GM19455 (cell line): ENCODE measurements at regions not wholly inside any gene's neighbourhood (a gene's known extent, or its start where the extent isn't known, plus 50 kb on each side); places are given as distances from the start of the nearest gene placed in this dataset.

Experiments used
- ATAC-seq: cut with Tn5 transposase; IDR thresholded peaks from one replicate; pipeline ENCODE4 v1.9.1; 2021; ENCODE audit not compliant: unreplicated experiment

DNA sequence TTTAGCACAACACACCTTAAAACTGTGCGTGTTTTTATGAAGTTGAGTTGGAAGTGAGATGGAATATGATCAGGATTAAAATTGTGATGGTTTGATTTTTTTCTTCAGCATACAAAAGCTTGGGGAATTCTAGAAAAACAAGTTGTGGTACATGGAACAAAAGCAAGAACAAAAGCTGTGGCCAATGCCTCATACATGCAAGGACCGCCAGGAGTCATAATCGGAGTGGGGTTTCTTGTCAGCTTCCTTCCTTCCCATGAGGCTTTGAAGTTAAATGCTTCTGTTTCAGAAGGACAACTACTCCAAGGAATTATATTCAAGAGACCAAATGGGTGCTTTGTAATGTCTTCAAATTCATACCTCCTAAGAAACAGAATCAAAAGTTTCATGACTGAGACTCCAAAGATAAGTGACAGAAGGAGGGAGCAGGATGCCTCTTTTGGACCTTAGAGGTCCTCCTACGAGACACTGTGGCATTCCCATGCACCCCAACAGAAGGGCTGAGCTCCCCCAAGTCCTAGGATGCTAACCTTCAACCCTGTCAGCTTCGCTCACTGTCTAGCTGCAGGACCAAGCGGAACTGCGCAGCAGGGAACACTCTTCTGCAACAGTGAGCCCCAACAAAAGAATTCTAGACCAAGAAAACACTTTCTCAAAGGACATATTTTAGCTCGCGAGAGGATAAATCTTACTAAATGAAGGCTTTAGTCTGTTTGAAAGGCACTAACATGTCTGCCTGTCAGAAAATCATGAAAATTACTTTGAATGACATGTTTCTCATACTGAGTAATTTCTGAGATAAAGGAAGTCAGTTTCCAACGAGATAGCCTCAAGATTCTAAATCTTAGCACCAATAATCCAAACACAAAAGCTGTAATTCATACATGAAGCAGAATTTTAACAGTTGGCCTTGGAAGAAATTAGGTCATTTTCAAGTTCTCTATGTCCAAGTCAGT lies 108.5 kb upstream of the NHSL1 start:
- no peak for ATAC-seq

- ATAC-seq, result no peak
These were observed 109.6 kb upstream of the NHSL1 start for GRCh38 chr6:138608896-138609295.

DNA sequence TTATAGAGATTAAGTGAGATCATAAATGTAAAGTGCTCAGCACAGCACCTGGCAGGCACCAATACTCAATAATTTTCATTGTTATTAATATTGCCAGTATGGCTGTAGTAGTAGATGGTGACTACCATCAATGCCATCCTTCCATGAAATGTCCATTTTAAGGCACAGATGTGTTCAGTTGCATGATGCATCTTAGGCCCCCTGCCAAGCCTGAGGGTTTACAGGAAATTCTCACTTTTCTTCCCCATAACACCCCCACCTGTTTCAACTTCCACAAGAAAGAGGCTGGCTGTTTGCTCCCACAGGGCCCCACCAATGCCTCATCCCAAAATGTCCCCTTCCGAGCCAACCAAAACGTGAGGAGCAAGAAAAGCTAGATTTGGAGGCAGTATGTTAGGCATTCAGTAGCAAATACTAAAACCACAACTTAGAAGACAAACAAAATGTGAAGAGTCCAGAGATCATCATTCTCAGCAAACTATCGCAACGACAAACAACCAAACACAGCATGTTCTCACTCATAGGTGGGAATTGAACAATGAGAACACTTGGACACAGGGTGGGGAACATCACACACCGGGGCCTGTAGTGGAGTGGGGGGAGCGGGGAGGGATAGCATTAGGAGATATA lies 110.6 kb upstream of the NHSL1 start:
- no peak for ATAC-seq

DNA sequence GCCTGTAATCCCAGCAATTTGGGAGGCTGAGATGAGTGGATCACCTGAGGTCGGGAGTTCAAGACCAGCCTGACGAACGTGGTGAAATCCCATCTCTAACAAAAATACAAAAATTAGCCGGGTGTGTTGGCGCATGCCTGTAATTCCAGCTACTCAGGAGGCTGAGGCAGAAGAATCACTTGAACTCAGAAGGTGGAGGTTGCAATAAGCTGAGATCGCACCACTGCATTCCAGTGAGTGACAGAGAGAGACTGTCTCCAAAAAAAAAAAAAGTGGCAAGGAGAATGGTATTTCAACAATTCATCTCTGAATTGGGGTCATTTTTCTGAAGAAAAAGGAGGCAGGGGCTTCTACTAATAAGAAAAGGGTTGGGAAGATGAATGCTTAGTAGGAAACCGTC lies 111.5 kb upstream of the NHSL1 start:
- ATAC-seq, result no peak

DNA sequence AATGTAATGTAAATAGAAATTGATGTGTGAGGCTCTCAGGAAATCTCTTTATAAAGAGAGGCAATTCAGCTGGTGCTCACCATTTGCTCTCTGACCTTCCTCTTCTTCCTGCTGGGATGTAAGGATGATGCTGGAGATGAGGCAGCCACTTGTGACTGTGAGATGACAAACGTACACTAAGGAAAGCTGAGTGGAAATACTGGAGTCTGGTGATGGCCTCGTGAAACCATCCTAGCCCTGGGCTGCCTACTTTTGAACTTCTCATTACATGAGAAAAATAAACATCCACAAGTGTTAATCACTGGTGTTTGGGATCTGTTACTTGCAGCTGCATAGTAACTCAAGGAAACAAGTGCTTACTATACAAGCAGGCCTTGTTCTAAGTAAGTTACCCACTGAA lies 114.9 kb upstream of the NHSL1 start:
- no peak for ATAC-seq

- ATAC-seq, result no peak
These were observed 118.9 kb upstream of the NHSL1 start for GRCh38 chr6:138618168-138618567.

- no peak for ATAC-seq
These were observed 121.3 kb upstream of the NHSL1 start for GRCh38 chr6:138620630-138621029.

DNA sequence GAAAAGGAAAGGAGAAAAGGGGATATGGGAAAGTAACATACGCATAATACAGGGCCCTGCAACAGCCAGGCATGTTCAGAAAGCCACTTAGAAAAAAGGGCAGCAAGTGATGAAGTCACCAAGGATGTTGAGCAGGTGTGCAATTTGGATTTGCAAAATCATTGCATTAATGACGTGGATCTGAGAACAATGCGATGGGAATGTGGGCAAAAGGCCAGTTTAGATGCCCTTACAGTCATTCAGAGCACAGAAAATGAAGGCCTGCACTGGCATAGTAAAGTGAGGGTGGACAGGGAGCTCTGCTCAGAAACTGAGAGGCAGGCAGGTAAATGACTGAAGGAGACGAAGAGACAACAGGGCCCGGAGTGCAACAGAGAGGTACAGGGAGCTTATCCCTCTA lies 123.7 kb upstream of the NHSL1 start:
- no peak for ATAC-seq

DNA sequence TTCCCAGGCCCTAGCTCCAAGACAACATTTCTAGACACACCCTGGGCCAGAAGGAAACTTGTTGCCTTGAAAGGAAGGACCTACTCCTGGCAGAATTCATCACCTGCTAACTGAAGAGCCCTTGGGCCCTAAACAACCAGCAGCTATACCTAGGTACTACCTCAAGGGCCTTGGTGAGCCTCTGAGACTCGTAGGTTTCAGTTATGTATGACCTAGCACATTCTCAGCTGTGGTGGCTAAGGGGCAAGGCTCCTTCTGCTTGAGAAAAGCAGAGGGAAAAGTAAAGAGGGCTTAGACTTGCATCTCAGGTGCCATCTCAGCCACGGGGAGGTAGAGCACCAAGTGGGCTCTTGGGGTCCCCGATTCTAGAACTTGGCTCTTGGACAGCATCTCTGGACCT lies 132.3 kb upstream of the NHSL1 start:
- no peak for ATAC-seq

DNA sequence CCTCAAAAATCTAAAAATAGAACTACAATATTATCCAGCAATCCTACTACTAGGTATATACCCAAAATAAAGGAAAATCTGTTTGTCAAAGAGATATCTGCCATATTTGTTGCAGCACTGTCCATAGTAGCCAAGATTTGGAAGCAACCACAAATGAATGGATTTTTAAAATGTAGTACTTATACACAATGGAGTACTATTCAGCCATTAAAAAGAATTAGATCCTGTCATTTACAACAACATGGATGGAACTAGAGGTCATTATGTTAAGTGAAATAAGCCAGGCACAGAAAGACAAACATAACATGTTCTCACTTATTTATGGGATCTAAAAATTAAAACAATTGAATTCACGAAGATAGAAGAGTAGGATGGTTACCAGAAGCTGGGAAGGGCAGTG lies 135.7 kb upstream of the CCDC28A start:
- ATAC-seq, result no peak

GRCh38 chr6:138638604-138639003 lies 135.0 kb upstream of the CCDC28A start:
- ATAC-seq, result no peak

DNA sequence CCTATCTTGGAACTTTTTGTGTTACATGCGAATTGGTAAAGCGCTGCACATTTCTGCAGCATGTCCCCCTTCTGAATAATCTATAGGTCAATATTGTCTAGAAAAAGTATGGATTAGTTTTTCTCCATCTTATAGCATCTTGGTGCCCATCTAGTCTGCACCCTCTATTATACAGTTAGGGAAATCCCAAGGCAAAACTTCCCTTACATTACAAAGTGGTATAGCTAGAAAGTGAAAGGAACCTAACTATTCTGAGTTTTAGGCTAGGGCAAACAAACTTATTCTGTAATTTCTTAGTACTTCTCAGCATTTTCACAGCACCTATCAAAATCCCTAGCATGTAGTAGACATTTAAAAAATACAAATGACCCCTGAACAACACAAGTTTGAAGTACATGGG lies 133.5 kb upstream of the CCDC28A start:
- ATAC-seq, result no peak

- no peak for ATAC-seq
These were observed 130.4 kb upstream of the CCDC28A start for GRCh38 chr6:138643210-138643609.

DNA sequence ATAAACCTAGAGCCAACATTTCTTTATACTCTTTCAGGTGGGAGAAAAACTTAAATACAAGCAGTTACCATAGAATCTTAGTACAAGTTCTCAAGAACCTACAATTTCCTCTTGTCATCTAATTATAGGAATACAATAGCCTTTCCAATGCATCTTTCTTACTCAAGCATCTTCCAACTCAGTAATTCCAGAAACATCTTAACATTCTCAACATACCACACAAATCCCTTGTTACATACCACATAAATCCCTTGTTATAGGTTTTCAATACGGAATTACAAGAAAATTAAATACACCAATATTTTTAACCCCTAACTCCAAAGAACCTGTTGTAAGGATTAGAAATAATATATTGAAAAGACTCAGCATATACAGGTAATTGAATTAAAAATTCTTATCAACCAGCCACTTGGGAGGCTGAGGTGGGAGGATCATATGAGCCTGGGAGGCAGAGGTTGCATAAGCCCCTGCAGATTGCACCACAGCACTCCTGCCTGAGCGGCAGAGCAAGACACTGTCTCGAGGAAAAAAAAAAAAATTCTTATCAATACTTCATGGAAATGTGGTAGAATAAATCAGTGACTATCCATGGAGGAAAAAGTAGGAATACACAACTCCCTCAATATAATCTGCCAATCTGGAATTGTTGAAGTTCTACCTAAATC lies 127.5 kb upstream of the CCDC28A start:
- no peak for ATAC-seq

DNA sequence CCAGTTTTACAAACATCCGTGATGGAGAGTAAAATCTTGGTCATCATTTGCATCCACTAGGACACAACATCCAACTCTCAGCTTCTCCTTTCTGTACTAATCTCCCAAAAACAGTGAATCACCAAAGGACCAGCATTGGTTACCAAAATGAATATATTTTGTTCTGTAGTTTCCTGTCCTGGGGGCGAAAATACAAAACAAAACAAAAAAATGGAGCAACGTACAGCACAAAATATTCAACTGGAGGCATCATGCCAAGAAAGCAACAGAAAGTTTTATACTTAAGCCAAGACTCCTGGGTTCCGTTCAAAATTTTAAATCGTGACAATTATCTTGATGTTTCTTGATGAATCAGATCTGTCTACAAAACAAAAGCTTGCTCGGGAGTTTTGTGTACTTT lies 126.6 kb upstream of the CCDC28A start:
- ATAC-seq, result no peak

GRCh38 chr6:138648127-138648526 lies 125.4 kb upstream of the CCDC28A start:
- ATAC-seq, result no peak

GRCh38 chr6:138651491-138651890 lies 122.1 kb upstream of the CCDC28A start:
- no peak for ATAC-seq

GRCh38 chr6:138652824-138653223 lies 120.7 kb upstream of the CCDC28A start:
- no peak for ATAC-seq

GRCh38 chr6:138653435-138653834 lies 120.1 kb upstream of the CCDC28A start:
- ATAC-seq, result no peak

GRCh38 chr6:138654715-138655634 lies 118.6 kb upstream of the CCDC28A start:
- peak; percentile 99 for ATAC-seq

- ATAC-seq, result no peak
These were observed 117.7 kb upstream of the CCDC28A start for GRCh38 chr6:138655828-138656227.
